ENCODE measurements at regions not wholly inside any gene's neighbourhood (a gene's known extent, or its start where the extent isn't known, plus 50 kb on each side); places are given as distances from the start of the nearest gene placed in this dataset.
A peak's percentile ranks its signal among the peaks of the same experiment; 100 is the strongest.
"Not testable (repeated sequence)": the region's sequence is repeated elsewhere in the genome, so short reads cannot be mapped to it uniquely, and the experiment has no call there.

- H3K4me1 ChIP-seq (ENCODE audit: control insufficient read depth in 1 of 2, insufficient read depth in 2 of 2, low read length in 2 of 2) = no peaks in the 10 kb centered on the region
- no peaks in the 10 kb centered on the region for H3K9me3 ChIP-seq (ENCODE audit: control insufficient read depth in 1 of 2, low read length in 2 of 2)
- H3K27me3 ChIP-seq (ENCODE audit: low read depth, low read length) = no peaks in the 10 kb centered on the region
- no peaks in the 10 kb centered on the region for H3K36me3 ChIP-seq (ENCODE audit: control insufficient read depth in 1 of 2, insufficient read depth in 2 of 2, low read length in 2 of 2)
- no peak overlapping the region for H3K27ac ChIP-seq (ENCODE audit: low read length)
- no peak overlapping the region for H3K4me3 ChIP-seq (ENCODE audit: low read depth in 1 of 2, low read length in 2 of 2)
Observed at GRCh38 chr21:28696844-28697410, 295.8 kb downstream of the LTN1 start.

GRCh38 chr21:28693476-28693875, 299.2 kb downstream of the LTN1 start:
- Histone ChIP-seq H3K9me3 (ENCODE audit: control insufficient read depth in 1 of 2, low read length in 2 of 2) (no peaks in the 10 kb centered on the region), H3K4me1 (ENCODE audit: control insufficient read depth in 1 of 2, insufficient read depth in 2 of 2, low read length in 2 of 2) (no peaks in the 10 kb centered on the region), H3K36me3 (ENCODE audit: control insufficient read depth in 1 of 2, insufficient read depth in 2 of 2, low read length in 2 of 2) (no peaks in the 10 kb centered on the region), H3K27ac (ENCODE audit: low read length) (no peak overlapping the region), H3K4me3 (ENCODE audit: low read depth in 1 of 2, low read length in 2 of 2) (no peak overlapping the region), H3K27me3 (ENCODE audit: low read depth, low read length) (no peaks in the 10 kb centered on the region)

GRCh38 chr21:28690196-28690595, 302.5 kb downstream of the LTN1 start:
- Histone ChIP-seq H3K36me3 (ENCODE audit: control insufficient read depth in 1 of 2, insufficient read depth in 2 of 2, low read length in 2 of 2) (no peaks in the 10 kb centered on the region), H3K27ac (ENCODE audit: low read length) (no peak overlapping the region), H3K4me3 (ENCODE audit: low read depth in 1 of 2, low read length in 2 of 2) (no peak overlapping the region), H3K4me1 (ENCODE audit: control insufficient read depth in 1 of 2, insufficient read depth in 2 of 2, low read length in 2 of 2) (no peaks in the 10 kb centered on the region), H3K27me3 (ENCODE audit: low read depth, low read length) (no peaks in the 10 kb centered on the region), H3K9me3 (ENCODE audit: control insufficient read depth in 1 of 2, low read length in 2 of 2) (no peaks in the 10 kb centered on the region)

GRCh38 chr21:28688381-28688780, 304.3 kb downstream of the LTN1 start:
- H3K9me3 ChIP-seq (ENCODE audit: control insufficient read depth in 1 of 2, low read length in 2 of 2) = no peaks in the 10 kb centered on the region
- H3K27ac ChIP-seq (ENCODE audit: low read length) = no peak overlapping the region
- no peak overlapping the region for H3K4me3 ChIP-seq (ENCODE audit: low read depth in 1 of 2, low read length in 2 of 2)
- no peaks in the 10 kb centered on the region for H3K27me3 ChIP-seq (ENCODE audit: low read depth, low read length)
- no peaks in the 10 kb centered on the region for H3K36me3 ChIP-seq (ENCODE audit: control insufficient read depth in 1 of 2, insufficient read depth in 2 of 2, low read length in 2 of 2)
- H3K4me1 ChIP-seq (ENCODE audit: control insufficient read depth in 1 of 2, insufficient read depth in 2 of 2, low read length in 2 of 2) = no peaks in the 10 kb centered on the region

GRCh38 chr21:28687586-28687985, 305.1 kb downstream of the LTN1 start:
- H3K9me3 ChIP-seq (ENCODE audit: control insufficient read depth in 1 of 2, low read length in 2 of 2) = no peaks in the 10 kb centered on the region

GRCh38 chr21:28683982-28684752, 308.5 kb downstream of the LTN1 start:
- H3K27ac ChIP-seq (ENCODE audit: low read length) = no peak overlapping the region
- H3K36me3 ChIP-seq (ENCODE audit: control insufficient read depth in 1 of 2, insufficient read depth in 2 of 2, low read length in 2 of 2) = no peaks in the 10 kb centered on the region
- no peaks in the 10 kb centered on the region for H3K4me1 ChIP-seq (ENCODE audit: control insufficient read depth in 1 of 2, insufficient read depth in 2 of 2, low read length in 2 of 2)
- no peak overlapping the region for H3K4me3 ChIP-seq (ENCODE audit: low read depth in 1 of 2, low read length in 2 of 2)
- H3K9me3 ChIP-seq (ENCODE audit: control insufficient read depth in 1 of 2, low read length in 2 of 2) = no peaks in the 10 kb centered on the region
- H3K27me3 ChIP-seq (ENCODE audit: low read depth, low read length) = no peaks in the 10 kb centered on the region

More at GRCh38 chr21:28687586-28687985, 305.1 kb downstream of the LTN1 start:
- H3K4me1 ChIP-seq (ENCODE audit: control insufficient read depth in 1 of 2, insufficient read depth in 2 of 2, low read length in 2 of 2) = no peaks in the 10 kb centered on the region
- H3K4me3 ChIP-seq (ENCODE audit: low read depth in 1 of 2, low read length in 2 of 2) = no peak overlapping the region
- no peaks in the 10 kb centered on the region for H3K36me3 ChIP-seq (ENCODE audit: control insufficient read depth in 1 of 2, insufficient read depth in 2 of 2, low read length in 2 of 2)
- no peak overlapping the region for H3K27ac ChIP-seq (ENCODE audit: low read length)
- no peaks in the 10 kb centered on the region for H3K27me3 ChIP-seq (ENCODE audit: low read depth, low read length)

- not testable (repeated sequence) for H3K27me3 ChIP-seq (ENCODE audit: low read depth, low read length)
Observed at GRCh38 chr21:28682884-28683283, 309.8 kb downstream of the LTN1 start.

GRCh38 chr21:28677096-28677495, 315.6 kb downstream of the LTN1 start:
- not testable (repeated sequence) for H3K36me3 ChIP-seq (ENCODE audit: control insufficient read depth in 1 of 2, insufficient read depth in 2 of 2, low read length in 2 of 2); H3K9me3 ChIP-seq (ENCODE audit: control insufficient read depth in 1 of 2, low read length in 2 of 2); H3K27ac ChIP-seq (ENCODE audit: low read length); H3K4me1 ChIP-seq (ENCODE audit: control insufficient read depth in 1 of 2, insufficient read depth in 2 of 2, low read length in 2 of 2); H3K4me3 ChIP-seq (ENCODE audit: low read depth in 1 of 2, low read length in 2 of 2); H3K27me3 ChIP-seq (ENCODE audit: low read depth, low read length)

More at GRCh38 chr21:28682884-28683283, 309.8 kb downstream of the LTN1 start:
- not testable (repeated sequence) for H3K4me3 ChIP-seq (ENCODE audit: low read depth in 1 of 2, low read length in 2 of 2); H3K9me3 ChIP-seq (ENCODE audit: control insufficient read depth in 1 of 2, low read length in 2 of 2); H3K27ac ChIP-seq (ENCODE audit: low read length); H3K36me3 ChIP-seq (ENCODE audit: control insufficient read depth in 1 of 2, insufficient read depth in 2 of 2, low read length in 2 of 2); H3K4me1 ChIP-seq (ENCODE audit: control insufficient read depth in 1 of 2, insufficient read depth in 2 of 2, low read length in 2 of 2)

GRCh38 chr21:28675331-28676041, 317.2 kb downstream of the LTN1 start:
- no peaks in the 10 kb centered on the region for H3K36me3 ChIP-seq (ENCODE audit: control insufficient read depth in 1 of 2, insufficient read depth in 2 of 2, low read length in 2 of 2)
- H3K4me1 ChIP-seq (ENCODE audit: control insufficient read depth in 1 of 2, insufficient read depth in 2 of 2, low read length in 2 of 2) = no peaks in the 10 kb centered on the region
- peak overlapping the region; percentile 14 for H3K27ac ChIP-seq (ENCODE audit: low read length)
- no peak overlapping the region for H3K4me3 ChIP-seq (ENCODE audit: low read depth in 1 of 2, low read length in 2 of 2)
- no peaks in the 10 kb centered on the region for H3K9me3 ChIP-seq (ENCODE audit: control insufficient read depth in 1 of 2, low read length in 2 of 2)
- H3K27me3 ChIP-seq (ENCODE audit: low read depth, low read length) = no peaks in the 10 kb centered on the region

- no peaks in the 10 kb centered on the region for H3K36me3 ChIP-seq (ENCODE audit: control insufficient read depth in 1 of 2, insufficient read depth in 2 of 2, low read length in 2 of 2)
- no peaks in the 10 kb centered on the region for H3K27me3 ChIP-seq (ENCODE audit: low read depth, low read length)
- no peaks in the 10 kb centered on the region for H3K4me1 ChIP-seq (ENCODE audit: control insufficient read depth in 1 of 2, insufficient read depth in 2 of 2, low read length in 2 of 2)
- H3K27ac ChIP-seq (ENCODE audit: low read length) = no peak overlapping the region
- no peak overlapping the region for H3K4me3 ChIP-seq (ENCODE audit: low read depth in 1 of 2, low read length in 2 of 2)
- no peaks in the 10 kb centered on the region for H3K9me3 ChIP-seq (ENCODE audit: control insufficient read depth in 1 of 2, low read length in 2 of 2)
Observed at GRCh38 chr21:28674763-28675162, 317.9 kb downstream of the LTN1 start.

- H3K4me1 ChIP-seq (ENCODE audit: control insufficient read depth in 1 of 2, insufficient read depth in 2 of 2, low read length in 2 of 2) = no peaks in the 10 kb centered on the region
- H3K9me3 ChIP-seq (ENCODE audit: control insufficient read depth in 1 of 2, low read length in 2 of 2) = no peaks in the 10 kb centered on the region
- no peaks in the 10 kb centered on the region for H3K27me3 ChIP-seq (ENCODE audit: low read depth, low read length)
- H3K36me3 ChIP-seq (ENCODE audit: control insufficient read depth in 1 of 2, insufficient read depth in 2 of 2, low read length in 2 of 2) = no peaks in the 10 kb centered on the region
- no peak overlapping the region for H3K27ac ChIP-seq (ENCODE audit: low read length)
- H3K4me3 ChIP-seq (ENCODE audit: low read depth in 1 of 2, low read length in 2 of 2) = no peak overlapping the region
Observed at GRCh38 chr21:28671549-28672195, 321.0 kb downstream of the LTN1 start.

All from muscle layer of duodenum (tissue), 2 donors.